DND-41 (cell line): ENCODE measurements at regions not wholly inside any gene's neighbourhood (a gene's known extent, or its start where the extent isn't known, plus 50 kb on each side); places are given as distances from the start of the nearest gene placed in this dataset.

ENCODE experiments used
- CTCF ChIP-seq: IDR thresholded peaks from 2 replicates; pipeline ENCODE4 v1.5.1; 2012; ENCODE audit warnings: borderline replicate concordance, low read length, moderate library complexity, mild to moderate bottlenecking; ENCODE audit not compliant: poor library complexity, severe bottlenecking; ENCODE audit errors: extremely low read depth
- EZH2 ChIP-seq: IDR thresholded peaks from 3 replicates; pipeline ENCODE4 v1.6.1; 2012; ENCODE audit warnings: borderline replicate concordance, low read depth, mild to moderate bottlenecking, moderate library complexity, low read length, inconsistent platforms; ENCODE audit not compliant: severe bottlenecking

- TF ChIP-seq CTCF (no peak), EZH2 (no peak)
These were observed 590.9 kb downstream of the ARAP2 start for GRCh38 chr4:35653451-35653850.
